GM10248 (cell line): ENCODE measurements at regions not wholly inside any gene's neighbourhood (a gene's known extent, or its start where the extent isn't known, plus 50 kb on each side); places are given as distances from the start of the nearest gene placed in this dataset.

ENCODE experiments used
- CTCF ChIA-PET: fragments of 300-600 bp; sonication (Branson Sonifier 250); formaldehyde crosslinking; extraction: SDS; loops from one replicate; lab custom pipeline; 2021; ENCODE audit warnings: antibody characterized with exemption; lab: Yijun Ruan, JAX
- POLR2A ChIA-PET: fragments of 350-650 bp; sonication (Branson Sonifier 250); formaldehyde crosslinking; extraction: SDS; loops from one replicate; lab custom pipeline; 2020; ENCODE audit warnings: antibody characterized with exemption; lab: Yijun Ruan, JAX
- DNase-seq: peaks from one replicate; pipeline ENCODE4 v3.0.0; 2012; ENCODE audit errors: extremely low spot score
- CTCF ChIP-seq: IDR thresholded peaks from 2 replicates; pipeline ENCODE4 v1.5.1; 2012; ENCODE audit warnings: mild to moderate bottlenecking, low read depth; ENCODE audit errors: extremely low read depth, missing control alignments, control extremely low read depth

- ChIA-PET POLR2A (interaction anchor here (1.1 kb wide), 1 partner anchor 16 kb away, joined by 3 read pairs; no protein-coding TSS in a partner anchor), CTCF (interaction anchor here (1.2 kb wide), 1 partner anchor 29 kb away, joined by 3 read pairs; no protein-coding TSS in a partner anchor)
- DNase-seq, result no peak
- no peak for TF ChIP-seq CTCF
Observed at GRCh38 chr3:72095521-72095920, 310.6 kb upstream of the PROK2 start.

GRCh38 chr3:72093992-72094334 lies 309.0 kb upstream of the PROK2 start:
- no peak for DNase-seq
- POLR2A ChIA-PET, result no interaction called here
- CTCF ChIA-PET, result no interaction called here
- no peak for TF ChIP-seq CTCF

- ChIA-PET POLR2A (no interaction called here), CTCF (interaction anchor here (0.9 to 2.1 kb wide), 2 partner anchors 10 to 13 kb away, joined by 3 to 6 read pairs; no protein-coding TSS in a partner anchor)
- TF ChIP-seq CTCF, result no peak
- DNase-seq, result no peak
Observed at GRCh38 chr3:72093270-72093991, 308.5 kb upstream of the PROK2 start.

- DNase-seq, result no peak
- ChIA-PET CTCF (interaction anchor here (0.9 to 2.5 kb wide), 3 partner anchors 8 to 13 kb away, joined by 3 to 9 read pairs (median 6); no protein-coding TSS in a partner anchor), POLR2A (no interaction called here)
- no peak for TF ChIP-seq CTCF
Observed at GRCh38 chr3:72092778-72093177, 307.8 kb upstream of the PROK2 start.

GRCh38 chr3:72088486-72089025 lies 303.6 kb upstream of the PROK2 start:
- CTCF ChIA-PET, result no interaction called here
- POLR2A ChIA-PET, result no interaction called here

GRCh38 chr3:72087420-72087819 lies 302.5 kb upstream of the PROK2 start:
- ChIA-PET CTCF (interaction anchor here (1.1 to 1.4 kb wide), 3 partner anchors 10 to 95 kb away, joined by 3 read pairs; no protein-coding TSS in a partner anchor), POLR2A (no interaction called here)
- TF ChIP-seq CTCF, result no peak
- no peak for DNase-seq

More at GRCh38 chr3:72088486-72089025, 303.6 kb upstream of the PROK2 start:
- DNase-seq, result no peak
- no peak for TF ChIP-seq CTCF
